WTC11 (cell line): ENCODE measurements at regions not wholly inside any gene's neighbourhood (a gene's known extent, or its start where the extent isn't known, plus 50 kb on each side); places are given as distances from the start of the nearest gene placed in this dataset.
A peak's percentile ranks its signal among the peaks of the same experiment; 100 is the strongest.

Experiments
- ATAC-seq: fragments of 200-7000 bp; cut with Tn5 transposase; 2 replicates; pipeline ENCODE4 v1.10.0; 2021; ENCODE audit warnings: mild to moderate bottlenecking, moderate library complexity
- CTCF ChIA-PET: fragments of 300-600 bp; sonication (Branson Sonifier 250); formaldehyde crosslinking; loops from one replicate; lab custom pipeline; 2021; ENCODE audit warnings: antibody characterized with exemption; lab: Charles Lee
- POLR2A ChIA-PET: fragments of 350-600 bp; sonication (Branson Sonifier 250); formaldehyde crosslinking; loops from one replicate; lab custom pipeline; 2021; ENCODE audit warnings: antibody characterized with exemption; lab: Charles Lee
- DNase-seq: peaks from one replicate; pipeline ENCODE4 v3.0.0; 2021; ENCODE audit warnings: low spot score
- H3K27ac Mint-ChIP-seq: 2 replicates; pipeline ENCODE4 v1.8.0; 2021; ENCODE audit warnings: mixed read lengths
- H3K27me3 Mint-ChIP-seq: 2 replicates; pipeline ENCODE4 v1.8.0; 2021; ENCODE audit warnings: low read depth, mild to moderate bottlenecking, moderate library complexity, mixed read lengths
- H3K36me3 Mint-ChIP-seq: 2 replicates; pipeline ENCODE4 v1.8.0; 2021; ENCODE audit warnings: mixed read lengths
- H3K4me1 Mint-ChIP-seq: 2 replicates; pipeline ENCODE4 v1.8.0; 2022; ENCODE audit warnings: mixed read lengths
- H3K4me3 Mint-ChIP-seq: 2 replicates; pipeline ENCODE4 v1.8.0; 2021; ENCODE audit warnings: mild to moderate bottlenecking, moderate library complexity, mixed read lengths
- H3K9me3 Mint-ChIP-seq: 2 replicates; pipeline ENCODE4 v1.8.0; 2021; ENCODE audit warnings: mixed read lengths
- AR ChIP-seq: fragments of 250-450 bp; sonication (Bioruptor Pico); IDR thresholded peaks from 2 replicates; pipeline ENCODE4 v1.9.0; 2021; ENCODE audit warnings: mild to moderate bottlenecking
- ARID4B ChIP-seq: sonication (generic); formaldehyde crosslinking; IDR thresholded peaks from 2 replicates; pipeline ENCODE4 v1.8.0; 2023; ENCODE audit warnings: missing genetic modification reagents, mild to moderate bottlenecking, borderline replicate concordance
- ATF6 ChIP-seq: sonication (generic); formaldehyde crosslinking; IDR thresholded peaks from 2 replicates; pipeline ENCODE4 v1.8.1; 2023; ENCODE audit warnings: mild to moderate bottlenecking, missing genetic modification reagents
- CREB1 ChIP-seq: sonication (generic); formaldehyde crosslinking; IDR thresholded peaks from 2 replicates; pipeline ENCODE4 v1.8.0; 2023; ENCODE audit warnings: mild to moderate bottlenecking, missing genetic modification reagents
- CTCF ChIP-seq: fragments of 200-600 bp; IDR thresholded peaks from 2 replicates; pipeline ENCODE4 v1.8.0; 2022; ENCODE audit warnings: antibody characterized with exemption
- E2F1 ChIP-seq: sonication (generic); formaldehyde crosslinking; IDR thresholded peaks from 2 replicates; pipeline ENCODE4 v1.8.0; 2022; ENCODE audit warnings: mild to moderate bottlenecking, missing genetic modification reagents
- EMX1 ChIP-seq: fragments of 250-450 bp; sonication (Bioruptor Pico); IDR thresholded peaks from 2 replicates; pipeline ENCODE4 v1.8.0; 2021; ENCODE audit warnings: mild to moderate bottlenecking
- FOXP1 ChIP-seq: sonication (generic); formaldehyde crosslinking; IDR thresholded peaks from 2 replicates; pipeline ENCODE4 v1.8.0; 2022; ENCODE audit warnings: missing genetic modification reagents, mild to moderate bottlenecking, moderate library complexity, borderline replicate concordance
- GABPB1 ChIP-seq: sonication (generic); formaldehyde crosslinking; IDR thresholded peaks from 2 replicates; pipeline ENCODE4 v1.8.1; 2023; ENCODE audit warnings: mild to moderate bottlenecking, missing genetic modification reagents
- IRF1 ChIP-seq: sonication (generic); formaldehyde crosslinking; IDR thresholded peaks from 2 replicates; pipeline ENCODE4 v1.8.0; 2023; ENCODE audit warnings: missing genetic modification reagents
- JAZF1 ChIP-seq: fragments of 250-450 bp; sonication (Bioruptor Pico); IDR thresholded peaks from 2 replicates; pipeline ENCODE4 v1.9.0; 2021; ENCODE audit warnings: moderate library complexity, mild to moderate bottlenecking, inconsistent platforms
- MXD4 ChIP-seq: fragments of 250-450 bp; sonication (Bioruptor Pico); IDR thresholded peaks from 2 replicates; pipeline ENCODE4 v1.8.0; 2021; ENCODE audit warnings: mild to moderate bottlenecking, moderate library complexity, borderline replicate concordance
- MYBL2 ChIP-seq: sonication (generic); formaldehyde crosslinking; IDR thresholded peaks from 2 replicates; pipeline ENCODE4 v1.8.1; 2023; ENCODE audit warnings: mild to moderate bottlenecking, moderate library complexity, missing genetic modification reagents
- NR2C2 ChIP-seq: sonication (generic); formaldehyde crosslinking; IDR thresholded peaks from 2 replicates; pipeline ENCODE4 v1.8.0; 2022; ENCODE audit warnings: mild to moderate bottlenecking, missing genetic modification reagents
- RORB ChIP-seq: fragments of 250-450 bp; sonication (Bioruptor Pico); IDR thresholded peaks from 2 replicates; pipeline ENCODE4 v1.9.0; 2021; ENCODE audit warnings: mild to moderate bottlenecking
- SMAD3 ChIP-seq: sonication (generic); formaldehyde crosslinking; IDR thresholded peaks from 2 replicates; pipeline ENCODE4 v1.8.0; 2022; ENCODE audit warnings: missing genetic modification reagents, mild to moderate bottlenecking, borderline replicate concordance
- ZBTB21 ChIP-seq: sonication (generic); formaldehyde crosslinking; IDR thresholded peaks from 2 replicates; pipeline ENCODE4 v1.8.1; 2023; ENCODE audit warnings: mild to moderate bottlenecking, missing genetic modification reagents, borderline replicate concordance
- ZNF121 ChIP-seq: sonication (generic); formaldehyde crosslinking; IDR thresholded peaks from 2 replicates; pipeline ENCODE4 v1.8.0; 2023; ENCODE audit warnings: missing genetic modification reagents
- ZNF416 ChIP-seq: fragments of 250-450 bp; sonication (Bioruptor Pico); IDR thresholded peaks from 2 replicates; pipeline ENCODE4 v1.9.0; 2021; ENCODE audit warnings: mild to moderate bottlenecking, inconsistent platforms
- ZNF671 ChIP-seq: fragments of 250-450 bp; sonication (Bioruptor Pico); IDR thresholded peaks from 2 replicates; pipeline ENCODE4 v1.8.0; 2021; ENCODE audit warnings: mild to moderate bottlenecking
- ZSCAN18 ChIP-seq: fragments of 250-450 bp; sonication (Bioruptor Pico); IDR thresholded peaks from 2 replicates; pipeline ENCODE4 v2.1.2; 2022; ENCODE audit warnings: mild to moderate bottlenecking, moderate library complexity

GRCh38 chr3:182715006-182715405, 78.3 kb upstream of the ATP11B start:
- H3K36me3 Mint-ChIP-seq, result no peaks in the 10 kb centered on the region
- H3K4me3 Mint-ChIP-seq, result no peak overlapping the region
- CTCF ChIA-PET, result interaction anchor here (1.1 to 4.6 kb wide), 8 partner anchors 17 to 401 kb away, joined by 3 to 33 read pairs (median 6); no protein-coding TSS in a partner anchor
- TF ChIP-seq RORB (CRISPR knock-in tag), result no peak
- no peak for TF ChIP-seq SMAD3
- no peak for TF ChIP-seq ZNF416 (CRISPR knock-in tag)
- no peak for TF ChIP-seq MYBL2
- no peak for TF ChIP-seq CREB1
- no peak for TF ChIP-seq ZNF121 (CRISPR knock-in tag)
- TF ChIP-seq JAZF1, result no peak
- no peak for TF ChIP-seq ZSCAN18 (CRISPR knock-in tag)
- TF ChIP-seq IRF1 (CRISPR knock-in tag), result no peak
- no peak for TF ChIP-seq MXD4 (CRISPR knock-in tag)
- no peak for TF ChIP-seq AR (CRISPR knock-in tag)
- TF ChIP-seq E2F1 (CRISPR knock-in tag), result no peak
- no peak for TF ChIP-seq EMX1
- TF ChIP-seq ZNF671 (CRISPR knock-in tag), result no peak
- no peak for TF ChIP-seq ZBTB21 (CRISPR knock-in tag)
- no peak for TF ChIP-seq ATF6
- no peak for TF ChIP-seq GABPB1 (CRISPR knock-in tag)
- POLR2A ChIA-PET, result no interaction called here
- no peak overlapping the region for H3K27ac Mint-ChIP-seq
- H3K27me3 Mint-ChIP-seq, result no peaks in the 10 kb centered on the region
- DNase-seq (no peak), ATAC-seq (no peak)
- H3K9me3 Mint-ChIP-seq, result no peaks in the 10 kb centered on the region
- H3K4me1 Mint-ChIP-seq, result peaks cover 10% of the 10 kb centered on the region

- H3K4me1 Mint-ChIP-seq, result peaks cover 10% of the 10 kb centered on the region
- H3K36me3 Mint-ChIP-seq, result no peaks in the 10 kb centered on the region
- H3K27me3 Mint-ChIP-seq, result no peaks in the 10 kb centered on the region
- ATAC-seq (peak; percentile 34; the same call in 1 of the 2 replicates), DNase-seq (no peak)
- POLR2A ChIA-PET, result interaction anchor here (0.6 kb wide), 1 partner anchor 136 kb away, joined by 3 read pairs; no protein-coding TSS in a partner anchor
- no peaks in the 10 kb centered on the region for H3K9me3 Mint-ChIP-seq
- H3K4me3 Mint-ChIP-seq, result no peak overlapping the region
- 0 out of 2 replicates have a peak overlapping the region, but pooled peaks have one; percentile 2 for H3K27ac Mint-ChIP-seq
- CTCF ChIA-PET, result interaction anchor here (0.9 to 4.6 kb wide), 4 partner anchors 11 to 370 kb away, joined by 4 to 33 read pairs (median 4); no protein-coding TSS in a partner anchor
- TF ChIP-seq ARID4B (no peak), NR2C2 (CRISPR knock-in tag) (no peak), FOXP1 (CRISPR knock-in tag) (no peak), ZBTB21 (CRISPR knock-in tag) (no peak), MYBL2 (no peak), CREB1 (no peak), GABPB1 (CRISPR knock-in tag) (no peak), CTCF (no peak)
Measured at GRCh38 chr3:182716114-182716688, 77.1 kb upstream of the ATP11B start.
